DOHH2 (cell line): ENCODE measurements at regions not wholly inside any gene's neighbourhood (a gene's known extent, or its start where the extent isn't known, plus 50 kb on each side); places are given as distances from the start of the nearest gene placed in this dataset.

ENCODE experiments used
- H3F3A ChIP-seq: fragments of 200-600 bp; sonication (generic), shearing (Covaris generic); 2 replicates; pipeline ENCODE4 v1.6.0; 2016; ENCODE audit warnings: antibody characterized with exemption, mild to moderate bottlenecking; ENCODE audit not compliant: control insufficient read depth, insufficient read depth
- H3K27ac ChIP-seq: fragments of 200-600 bp; sonication (generic); 2 replicates; pipeline ENCODE4 v1.5.1; 2014; ENCODE audit warnings: low read depth, mild to moderate bottlenecking, low read length, moderate library complexity
- H3K27me3 ChIP-seq: fragments of 200-600 bp; sonication (generic); 2 replicates; pipeline ENCODE4 v1.6.1; 2014; ENCODE audit warnings: mild to moderate bottlenecking, low read length, mixed read lengths; ENCODE audit not compliant: control insufficient read depth
- H3K36me3 ChIP-seq: fragments of 200-600 bp; sonication (generic); 2 replicates; pipeline ENCODE4 v1.6.1; 2014; ENCODE audit warnings: mild to moderate bottlenecking, low read length, moderate library complexity, mixed read lengths; ENCODE audit not compliant: control insufficient read depth
- H3K4me1 ChIP-seq: fragments of 200-600 bp; sonication (generic); 2 replicates; pipeline ENCODE4 v1.6.1; 2014; ENCODE audit warnings: mild to moderate bottlenecking, low read length, mixed read lengths; ENCODE audit not compliant: control insufficient read depth
- H3K4me2 ChIP-seq: fragments of 200-600 bp; sonication (generic); 2 replicates; pipeline ENCODE4 v1.6.0; 2014; ENCODE audit warnings: mild to moderate bottlenecking, low read length, moderate library complexity
- H3K4me3 ChIP-seq: fragments of 200-600 bp; sonication (generic); 2 replicates; pipeline ENCODE4 v1.5.1; 2014; ENCODE audit warnings: mild to moderate bottlenecking, low read length, mixed read lengths
- H3K79me2 ChIP-seq: fragments of 200-600 bp; sonication (generic); 2 replicates; pipeline ENCODE4 v1.6.1; 2014; ENCODE audit warnings: mild to moderate bottlenecking, low read length, mixed read lengths; ENCODE audit not compliant: control insufficient read depth
- H3K9me2 ChIP-seq: fragments of 200-600 bp; sonication (generic); replicated peaks from 2 replicates; pipeline ENCODE4 v1.6.1; 2014; ENCODE audit warnings: mild to moderate bottlenecking, low read length, mixed read lengths; ENCODE audit not compliant: control insufficient read depth
- H3K9me3 ChIP-seq: fragments of 200-600 bp; sonication (generic); 2 replicates; pipeline ENCODE4 v1.6.1; 2014; ENCODE audit warnings: antibody characterized with exemption, low read length, mixed read lengths; ENCODE audit not compliant: control insufficient read depth, insufficient read depth
- H4K20me1 ChIP-seq: fragments of 200-600 bp; sonication (generic); 2 replicates; pipeline ENCODE4 v1.6.0; 2014; ENCODE audit warnings: low read depth, mild to moderate bottlenecking, antibody characterized with exemption, low read length, moderate library complexity; ENCODE audit not compliant: control insufficient read depth, insufficient read depth
- CTCF ChIP-seq: fragments of 200-600 bp; sonication (generic); IDR thresholded peaks from one replicate; pipeline ENCODE4 v1.5.1; 2014; ENCODE audit warnings: antibody characterized with exemption, mild to moderate bottlenecking, low read depth, low read length; ENCODE audit not compliant: poor library complexity, severe bottlenecking
- EZH2phosphoT487 ChIP-seq: fragments of 200-600 bp; sonication (generic); IDR thresholded peaks from 2 replicates; pipeline ENCODE4 v1.6.1; 2017; ENCODE audit warnings: borderline replicate concordance, mild to moderate bottlenecking, antibody characterized with exemption, low read length, moderate library complexity, mixed read lengths

DNA sequence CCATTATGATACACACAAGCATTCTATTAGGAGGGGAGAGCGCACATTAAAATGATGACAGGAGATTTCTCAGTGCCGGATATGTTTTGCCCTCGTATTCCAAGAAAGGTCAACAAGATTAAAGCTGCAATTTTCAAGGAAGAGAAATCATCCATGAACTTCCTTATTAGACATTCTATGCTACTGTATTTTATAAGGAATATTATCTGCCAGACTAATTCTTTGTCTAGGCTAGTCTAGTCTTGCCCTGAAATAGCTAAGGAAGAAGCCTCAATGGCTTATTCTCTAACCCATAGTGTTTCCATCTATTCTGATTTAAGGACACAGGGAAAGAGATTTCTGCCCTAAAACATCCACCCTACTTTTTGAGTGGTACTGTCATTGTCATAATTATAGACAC, 315.4 kb downstream of the ADGRG6 start:
- no peaks in the 10 kb centered on the region for H3K9me3 ChIP-seq
- H3K4me3 ChIP-seq: no peak overlapping the region
- H3K79me2 ChIP-seq: no peaks in the 10 kb centered on the region
- no peaks in the 10 kb centered on the region for H3F3A ChIP-seq
- H3K27me3 ChIP-seq: no peaks in the 10 kb centered on the region
- no peaks in the 10 kb centered on the region for H3K4me1 ChIP-seq
- TF ChIP-seq EZH2phosphoT487 (no peak), CTCF (no peak)
- H4K20me1 ChIP-seq: no peaks in the 10 kb centered on the region
- no peak overlapping the region for H3K4me2 ChIP-seq
- no peaks in the 10 kb centered on the region for H3K9me2 ChIP-seq
- H3K27ac ChIP-seq: no peak overlapping the region
- no peaks in the 10 kb centered on the region for H3K36me3 ChIP-seq

DNA sequence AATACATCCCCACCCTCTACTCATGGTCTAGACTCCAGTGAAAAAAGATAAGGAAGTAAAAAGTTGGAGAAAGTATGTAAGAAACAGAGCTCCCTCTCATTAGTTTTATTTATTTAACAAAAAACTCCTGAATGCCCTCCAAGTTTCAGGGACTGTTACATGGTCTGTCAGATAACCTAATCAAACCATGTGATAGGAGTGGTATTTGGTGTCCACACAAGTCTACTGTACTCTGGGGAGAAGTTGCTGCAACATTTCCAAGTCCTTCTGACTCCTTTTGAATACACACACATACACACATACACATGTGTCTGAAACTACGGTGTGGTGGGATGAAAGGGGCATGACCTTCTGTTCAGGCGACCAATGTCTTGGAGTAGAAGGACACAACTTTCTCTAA, 320.0 kb downstream of the ADGRG6 start:
- Histone ChIP-seq H3K36me3 (no peaks in the 10 kb centered on the region), H3K27ac (no peak overlapping the region), H3K27me3 (no peaks in the 10 kb centered on the region), H3K79me2 (no peaks in the 10 kb centered on the region), H3K4me3 (no peak overlapping the region), H3F3A (no peaks in the 10 kb centered on the region), H3K4me2 (no peak overlapping the region), H3K9me3 (no peaks in the 10 kb centered on the region), H3K9me2 (no peaks in the 10 kb centered on the region), H4K20me1 (no peaks in the 10 kb centered on the region), H3K4me1 (no peaks in the 10 kb centered on the region)
- TF ChIP-seq EZH2phosphoT487 (no peak), CTCF (no peak)

DNA sequence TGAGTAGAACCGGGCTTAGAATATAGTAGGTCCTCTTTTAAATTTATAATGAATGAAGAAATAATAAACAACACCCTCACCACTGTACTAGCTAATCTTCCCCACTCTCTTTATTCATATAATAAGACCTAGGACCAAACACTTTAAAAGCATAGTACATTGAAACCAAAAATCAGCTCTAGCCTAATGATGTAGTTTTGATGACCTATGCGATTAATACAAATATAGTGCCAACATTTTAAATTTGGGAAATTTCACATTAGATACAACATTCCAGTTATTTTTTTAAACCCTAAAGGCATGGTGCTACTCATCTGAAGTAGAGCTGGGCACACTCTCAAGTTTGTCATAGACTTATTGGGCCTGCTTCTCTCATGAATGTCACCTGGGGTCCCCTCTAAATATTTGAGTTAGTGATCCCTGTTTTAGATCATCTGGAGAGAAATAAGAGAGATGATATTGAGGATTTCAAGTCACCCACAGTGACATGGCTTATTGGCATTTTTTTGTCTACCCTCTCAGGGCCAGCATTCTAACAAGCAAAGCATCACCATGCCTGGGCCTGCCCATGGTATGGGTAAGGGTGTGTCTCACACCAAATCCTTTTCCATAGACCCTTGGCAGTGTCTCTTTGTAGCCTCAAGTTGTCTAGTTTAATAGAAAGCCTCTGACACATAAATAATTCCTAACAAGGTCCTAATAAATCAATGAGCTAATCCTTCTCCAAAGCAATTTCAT, 319.8 kb downstream of the HIVEP2 start:
- no peaks in the 10 kb centered on the region for H3K36me3 ChIP-seq
- no peaks in the 10 kb centered on the region for H3K79me2 ChIP-seq
- H3K4me3 ChIP-seq: no peak overlapping the region
- no peaks in the 10 kb centered on the region for H3K9me2 ChIP-seq
- H3F3A ChIP-seq: no peaks in the 10 kb centered on the region
- no peaks in the 10 kb centered on the region for H3K9me3 ChIP-seq
- H3K27me3 ChIP-seq: no peaks in the 10 kb centered on the region
- no peak overlapping the region for H3K27ac ChIP-seq
- H4K20me1 ChIP-seq: no peaks in the 10 kb centered on the region
- H3K4me2 ChIP-seq: no peak overlapping the region
- no peaks in the 10 kb centered on the region for H3K4me1 ChIP-seq
- no peak for TF ChIP-seq EZH2phosphoT487

DNA sequence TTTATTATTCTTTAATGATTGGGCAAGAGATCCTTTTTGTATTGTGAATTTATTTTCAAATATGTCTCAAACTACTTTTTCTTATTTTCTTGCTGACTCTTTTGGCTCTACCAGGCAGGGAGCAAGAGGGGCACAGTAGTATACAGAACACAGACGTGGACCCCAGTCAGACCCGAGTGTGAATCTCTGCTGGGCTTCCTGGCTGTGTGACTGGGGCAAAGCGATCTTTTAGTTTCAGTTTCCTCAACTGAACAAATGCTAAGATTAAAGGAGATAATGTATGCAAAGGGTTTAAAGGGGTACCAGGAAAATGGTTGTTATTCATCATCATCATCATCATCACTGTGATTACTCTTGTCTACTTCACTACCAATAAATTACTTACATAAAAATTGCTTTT, 317.5 kb downstream of the HIVEP2 start:
- no peaks in the 10 kb centered on the region for H4K20me1 ChIP-seq
- H3K27ac ChIP-seq: no peak overlapping the region
- H3K9me3 ChIP-seq: no peaks in the 10 kb centered on the region
- no peaks in the 10 kb centered on the region for H3K9me2 ChIP-seq
- no peak overlapping the region for H3K4me2 ChIP-seq
- no peaks in the 10 kb centered on the region for H3K4me1 ChIP-seq
- TF ChIP-seq EZH2phosphoT487 (no peak), CTCF (no peak)
- H3F3A ChIP-seq: no peaks in the 10 kb centered on the region
- H3K36me3 ChIP-seq: no peaks in the 10 kb centered on the region
- H3K4me3 ChIP-seq: no peak overlapping the region
- no peaks in the 10 kb centered on the region for H3K79me2 ChIP-seq
- H3K27me3 ChIP-seq: no peaks in the 10 kb centered on the region
